CD14-positive monocyte (primary cell): ENCODE measurements at regions not wholly inside any gene's neighbourhood (a gene's known extent, or its start where the extent isn't known, plus 50 kb on each side); places are given as distances from the start of the nearest gene placed in this dataset.

ENCODE experiments used
- DNase-seq, 3 donors: peaks; one replicate each; pipeline ENCODE4 v3.0.0-alpha.2; 2011 to 2022
- H2AFZ ChIP-seq: 2 replicates; pipeline ENCODE4 v1.6.0; 2012; ENCODE audit warnings: mild to moderate bottlenecking, low read depth, low read length, inconsistent platforms; ENCODE audit not compliant: insufficient read depth, poor library complexity, severe bottlenecking
- H3K27ac ChIP-seq, 2 donors: 1 replicate in 1 of 2; 2 replicates in 1 of 2; pipeline ENCODE4 v1.5.1; 2012 to 2013; ENCODE audit warnings: low read length in 2 of 2, control low read depth in 1 of 2, inconsistent platforms in 1 of 2, low read depth in 1 of 2, mild to moderate bottlenecking in 1 of 2
- H3K27me3 ChIP-seq, 2 donors: one replicate each; pipeline versions ENCODE4 v1.6.0 to v1.6.1; 2011 to 2013; ENCODE audit warnings: low read length in 2 of 2; ENCODE audit not compliant: control insufficient read depth in 2 of 2, insufficient read depth in 2 of 2
- H3K36me3 ChIP-seq, 2 donors: replicated peaks in 1 of 2; 1 replicate in 1 of 2; 2 replicates in 1 of 2; pipeline versions ENCODE4 v1.5.1 to v1.6.1; 2012 to 2013; ENCODE audit warnings: low read length in 2 of 2, control low read depth in 1 of 2, inconsistent platforms in 1 of 2, mild to moderate bottlenecking in 1 of 2; ENCODE audit not compliant: insufficient read depth in 2 of 2, control insufficient read depth in 1 of 2
- H3K4me1 ChIP-seq, 2 donors: 1 replicate in 1 of 2; 2 replicates in 1 of 2; pipeline versions ENCODE4 v1.5.1 to v1.6.1; 2012 to 2013; ENCODE audit warnings: low read length in 2 of 2, control low read depth in 1 of 2, inconsistent platforms in 1 of 2, mild to moderate bottlenecking in 1 of 2, moderate library complexity in 1 of 2; ENCODE audit not compliant: insufficient read depth in 2 of 2, control insufficient read depth in 1 of 2
- H3K4me2 ChIP-seq: replicated peaks from 2 replicates; pipeline ENCODE3; 2012; ENCODE audit warnings: low read length, moderate library complexity, mild to moderate bottlenecking; ENCODE audit not compliant: poor library complexity, severe bottlenecking; ENCODE audit errors: extremely low read depth
- H3K4me3 ChIP-seq, 3 experiments: fragments of 200-600 bp in 1 of 3; sonication (generic) in 1 of 3; replicated peaks in 1 of 3; 1 replicate in 2 of 3; 2 replicates in 1 of 3; pipeline ENCODE4 v1.5.1; 2011 to 2013; ENCODE audit warnings: low read length in 3 of 3, mild to moderate bottlenecking in 3 of 3, control low read depth in 2 of 3, low read depth in 2 of 3, inconsistent platforms in 1 of 3, moderate library complexity in 1 of 3
- H3K79me2 ChIP-seq: 2 replicates; pipeline ENCODE4 v1.6.0; 2012; ENCODE audit warnings: mild to moderate bottlenecking, control low read depth, inconsistent platforms, low read length, moderate library complexity; ENCODE audit not compliant: insufficient read depth
- H3K9ac ChIP-seq: 2 replicates; pipeline ENCODE4 v1.6.0; 2017; ENCODE audit warnings: low read length, mild to moderate bottlenecking; ENCODE audit not compliant: insufficient read depth, poor library complexity, severe bottlenecking
- H3K9me3 ChIP-seq, 2 donors: replicated peaks in 1 of 2; 1 replicate in 1 of 2; 2 replicates in 1 of 2; pipeline versions ENCODE4 v1.5.1 to v1.6.1; 2012 to 2013; ENCODE audit warnings: low read length in 2 of 2, control low read depth in 1 of 2; ENCODE audit not compliant: control insufficient read depth in 1 of 2, insufficient read depth in 1 of 2
- H4K20me1 ChIP-seq: 2 replicates; pipeline ENCODE4 v1.6.0; 2012; ENCODE audit warnings: mild to moderate bottlenecking, low read length, control low read depth, moderate library complexity; ENCODE audit not compliant: insufficient read depth
- H3K27ac Mint-ChIP-seq, 7 donors: one replicate each; pipeline ENCODE4 v1.8.0; 2020; ENCODE audit warnings: mild to moderate bottlenecking in 7 of 7, mixed read lengths in 7 of 7, moderate library complexity in 6 of 7, inconsistent platforms in 2 of 7
- H3K27me3 Mint-ChIP-seq, 3 donors: one replicate each; pipeline ENCODE4 v1.8.0; 2021 to 2022; ENCODE audit warnings: low read depth in 3 of 3, mild to moderate bottlenecking in 3 of 3, mixed read lengths in 3 of 3, moderate library complexity in 3 of 3, inconsistent platforms in 1 of 3
- H3K36me3 Mint-ChIP-seq, 2 donors: one replicate each; pipeline ENCODE4 v1.8.0; 2020; ENCODE audit warnings: mixed read lengths in 2 of 2, inconsistent platforms in 1 of 2, mild to moderate bottlenecking in 1 of 2
- H3K4me1 Mint-ChIP-seq: one replicate; pipeline ENCODE4 v1.8.0; 2020; ENCODE audit warnings: mild to moderate bottlenecking, mixed read lengths
- H3K4me3 Mint-ChIP-seq, 2 donors: one replicate each; pipeline ENCODE4 v1.8.0; 2020; ENCODE audit warnings: mild to moderate bottlenecking in 2 of 2, mixed read lengths in 2 of 2, moderate library complexity in 1 of 2
- H3K9me3 Mint-ChIP-seq, 7 donors: one replicate each; pipeline ENCODE4 v1.8.0; 2020 to 2022; ENCODE audit warnings: mixed read lengths in 7 of 7, mild to moderate bottlenecking in 6 of 7, moderate library complexity in 6 of 7, inconsistent platforms in 2 of 7
- CTCF ChIP-seq: fragments of 200-600 bp; IDR thresholded peaks from one replicate; pipeline ENCODE4 v1.8.0; 2022; ENCODE audit warnings: antibody characterized with exemption, mild to moderate bottlenecking
- WGBS: methylation state at CpG from one replicate; pipeline ENCODE4 v1.1.5; 2013; ENCODE audit warnings: missing lambda C conversion rate; ENCODE audit not compliant: insufficient coverage; 5-methylcytosine and 5-hydroxymethylcytosine counted together
- intact Hi-C, 2 donors: fragments of 100-400 bp; cut with micrococcal nuclease; formaldehyde crosslinking; loops; one replicate each; pipeline versions ENCODE4 v1.15.0 to v1.15.1; 2023

GRCh38 chr11:23974051-23974450 is 522.8 kb upstream of the LUZP2 start:
- H3K36me3 ChIP-seq: no peaks in the 10 kb centered on the region
- H3K27ac Mint-ChIP-seq: no peak overlapping the region
- WGBS: 83% methylated on average over 2 of the region's 3 CpGs
- H3K4me1 ChIP-seq: no peaks in the 10 kb centered on the region
- H3K4me1 Mint-ChIP-seq: no peaks in the 10 kb centered on the region
- no peak overlapping the region for H3K27ac ChIP-seq
- H3K9ac ChIP-seq: no peak overlapping the region
- H3K4me3 ChIP-seq: no peak overlapping the region
- no peaks in the 10 kb centered on the region for H3K9me3 ChIP-seq
- peaks cover 0 to 4% (median 0%) of the 10 kb centered on the region in 7 donors for H3K9me3 Mint-ChIP-seq
- TF ChIP-seq CTCF: no peak
- no peak overlapping the region for H2AFZ ChIP-seq
- H3K4me2 ChIP-seq: no peak overlapping the region
- no peak for DNase-seq
- no peaks in the 10 kb centered on the region for H3K27me3 ChIP-seq
- H3K36me3 Mint-ChIP-seq: no peaks in the 10 kb centered on the region
- no peak overlapping the region for H3K4me3 Mint-ChIP-seq
- peaks cover 0 to 3% (median 0%) of the 10 kb centered on the region in 3 donors for H3K27me3 Mint-ChIP-seq
- intact Hi-C loops: no loop called here
- H3K79me2 ChIP-seq: no peaks in the 10 kb centered on the region
- H4K20me1 ChIP-seq: no peaks in the 10 kb centered on the region

GRCh38 chr11:23974601-23975000 is 522.3 kb upstream of the LUZP2 start:
- no peak overlapping the region for H3K4me3 ChIP-seq
- TF ChIP-seq CTCF: no peak
- H3K27ac ChIP-seq: no peak overlapping the region
- H3K4me1 ChIP-seq: no peaks in the 10 kb centered on the region
- H3K4me2 ChIP-seq: no peak overlapping the region
- no peaks in the 10 kb centered on the region for H3K27me3 ChIP-seq
- intact Hi-C loops: no loop called here
- no peak overlapping the region for H3K9ac ChIP-seq
- DNase-seq: no peak
- H3K9me3 ChIP-seq: no peaks in the 10 kb centered on the region
- H3K36me3 Mint-ChIP-seq: no peaks in the 10 kb centered on the region
- H3K4me3 Mint-ChIP-seq: no peak overlapping the region
- H3K79me2 ChIP-seq: no peaks in the 10 kb centered on the region
- no peak overlapping the region for H3K27ac Mint-ChIP-seq
- H2AFZ ChIP-seq: no peak overlapping the region
- no peaks in the 10 kb centered on the region for H4K20me1 ChIP-seq
- peaks cover 0 to 3% (median 0%) of the 10 kb centered on the region in 3 donors for H3K27me3 Mint-ChIP-seq
- H3K36me3 ChIP-seq: no peaks in the 10 kb centered on the region
- H3K9me3 Mint-ChIP-seq: peaks cover 0 to 4% (median 0%) of the 10 kb centered on the region in 7 donors
- H3K4me1 Mint-ChIP-seq: no peaks in the 10 kb centered on the region
